GM12892 (cell line): ENCODE measurements at regions not wholly inside any gene's neighbourhood (a gene's known extent, or its start where the extent isn't known, plus 50 kb on each side); places are given as distances from the start of the nearest gene placed in this dataset.

Experiments
- POLR2A ChIP-seq: IDR thresholded peaks from 2 replicates; pipeline ENCODE4 v1.6.1; 2011; ENCODE audit warnings: low read depth, low read length, control low read depth
- POLR2AphosphoS5 ChIP-seq: IDR thresholded peaks from 2 replicates; pipeline ENCODE4 v1.6.1; 2011; ENCODE audit warnings: low read depth, low read length, control low read depth
- TAF1 ChIP-seq: IDR thresholded peaks from 2 replicates; pipeline ENCODE4 v1.6.1; 2011; ENCODE audit warnings: low read depth, mild to moderate bottlenecking, control low read depth, low read length, borderline replicate concordance

DNA sequence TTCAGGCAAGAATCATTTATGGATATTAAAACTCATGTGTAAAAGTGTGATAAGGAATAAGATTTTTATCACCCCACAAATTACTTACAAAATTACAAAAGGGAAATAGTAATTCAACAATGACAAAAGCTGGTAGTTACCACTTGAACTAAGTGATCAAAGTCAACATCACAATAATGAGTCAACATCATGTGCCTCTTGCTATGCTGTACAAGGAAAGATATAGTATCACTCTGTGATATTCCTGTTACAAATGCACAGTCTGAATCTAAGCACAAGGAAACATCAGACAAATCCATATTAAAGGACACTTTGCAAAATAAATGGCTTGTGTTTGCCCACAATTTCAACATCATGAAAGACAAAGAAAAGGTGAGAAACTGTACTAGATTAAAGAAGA, 90.5 kb upstream of the PLCL2 start:
- TF ChIP-seq POLR2AphosphoS5 (no peak), POLR2A (no peak), TAF1 (no peak)
